HG03442 (cell line): ENCODE measurements at regions not wholly inside any gene's neighbourhood (a gene's known extent, or its start where the extent isn't known, plus 50 kb on each side); places are given as distances from the start of the nearest gene placed in this dataset.

Experiments used
- ATAC-seq: cut with Tn5 transposase; IDR thresholded peaks from one replicate; pipeline ENCODE4 v1.9.1; 2021; ENCODE audit warnings: mild to moderate bottlenecking, moderate library complexity; ENCODE audit not compliant: unreplicated experiment

GRCh38 chr3:90010341-90010740 is 902.9 kb downstream of the EPHA3 start:
- ATAC-seq: no peak

- ATAC-seq: no peak
Measured at GRCh38 chr3:90011131-90011530, 903.7 kb downstream of the EPHA3 start.

GRCh38 chr3:90011596-90011995 is 904.2 kb downstream of the EPHA3 start:
- ATAC-seq: no peak

- ATAC-seq: no peak
Measured at GRCh38 chr3:90011996-90012395, 904.6 kb downstream of the EPHA3 start.

GRCh38 chr3:90015688-90016356 is 908.4 kb downstream of the EPHA3 start:
- no peak for ATAC-seq

- no peak for ATAC-seq
Measured at GRCh38 chr3:90016555-90016954, 909.1 kb downstream of the EPHA3 start.

GRCh38 chr3:90018779-90019178 is 911.4 kb downstream of the EPHA3 start:
- no peak for ATAC-seq

GRCh38 chr3:90025019-90025418 is 917.6 kb downstream of the EPHA3 start:
- no peak for ATAC-seq

- ATAC-seq: no peak
Measured at GRCh38 chr3:90026406-90026805, 919.0 kb downstream of the EPHA3 start.

GRCh38 chr3:90031121-90031520 is 923.7 kb downstream of the EPHA3 start:
- no peak for ATAC-seq

- no peak for ATAC-seq
Measured at GRCh38 chr3:90032980-90033641, 925.7 kb downstream of the EPHA3 start.

- ATAC-seq: no peak
Measured at GRCh38 chr3:90034038-90034437, 926.6 kb downstream of the EPHA3 start.

GRCh38 chr3:90035643-90036042 is 928.2 kb downstream of the EPHA3 start:
- ATAC-seq: no peak

GRCh38 chr3:90036939-90037469 is 929.6 kb downstream of the EPHA3 start:
- no peak for ATAC-seq

GRCh38 chr3:90039994-90040393 is 932.6 kb downstream of the EPHA3 start:
- no peak for ATAC-seq

- no peak for ATAC-seq
Measured at GRCh38 chr3:90040554-90040953, 933.1 kb downstream of the EPHA3 start.

GRCh38 chr3:90041995-90042394 is 934.6 kb downstream of the EPHA3 start:
- no peak for ATAC-seq

GRCh38 chr3:90043287-90043686 is 935.9 kb downstream of the EPHA3 start:
- no peak for ATAC-seq

- ATAC-seq: no peak
Measured at GRCh38 chr3:90044084-90044816, 936.8 kb downstream of the EPHA3 start.

GRCh38 chr3:90052425-90052950 is 945.1 kb downstream of the EPHA3 start:
- no peak for ATAC-seq

- ATAC-seq: no peak
Measured at GRCh38 chr3:90054311-90054710, 946.9 kb downstream of the EPHA3 start.

GRCh38 chr3:90055666-90056065 is 948.2 kb downstream of the EPHA3 start:
- ATAC-seq: no peak
